HG02678 (cell line): ENCODE measurements at regions not wholly inside any gene's neighbourhood (a gene's known extent, or its start where the extent isn't known, plus 50 kb on each side); places are given as distances from the start of the nearest gene placed in this dataset.

Source experiments
- ATAC-seq: cut with Tn5 transposase; IDR thresholded peaks from one replicate; pipeline ENCODE4 v1.9.1; 2021; ENCODE audit warnings: mild to moderate bottlenecking, moderate library complexity; ENCODE audit not compliant: unreplicated experiment

GRCh38 chr13:59495936-59496512, 667.7 kb downstream of the DIAPH3 start:
- no peak for ATAC-seq

- ATAC-seq: no peak
These were observed 666.0 kb downstream of the DIAPH3 start for GRCh38 chr13:59497621-59498247.

- no peak for ATAC-seq
These were observed 662.7 kb downstream of the DIAPH3 start for GRCh38 chr13:59501004-59501403.

GRCh38 chr13:59504407-59504806, 659.3 kb downstream of the DIAPH3 start:
- no peak for ATAC-seq

GRCh38 chr13:59510386-59510785, 653.3 kb downstream of the DIAPH3 start:
- no peak for ATAC-seq

GRCh38 chr13:59513686-59514085, 650.0 kb downstream of the DIAPH3 start:
- ATAC-seq: no peak

- ATAC-seq: no peak
These were observed 649.4 kb downstream of the DIAPH3 start for GRCh38 chr13:59514316-59514715.

GRCh38 chr13:59519819-59520218, 643.9 kb downstream of the DIAPH3 start:
- no peak for ATAC-seq

GRCh38 chr13:59521549-59521948, 642.2 kb downstream of the DIAPH3 start:
- ATAC-seq: no peak

- ATAC-seq: no peak
These were observed 641.1 kb downstream of the DIAPH3 start for GRCh38 chr13:59522652-59523051.

GRCh38 chr13:59527500-59527899, 636.2 kb downstream of the DIAPH3 start:
- ATAC-seq: no peak

- no peak for ATAC-seq
These were observed 632.1 kb downstream of the DIAPH3 start for GRCh38 chr13:59531571-59532091.

- ATAC-seq: no peak
These were observed 631.3 kb downstream of the DIAPH3 start for GRCh38 chr13:59532405-59532804.

- ATAC-seq: no peak
These were observed 629.9 kb downstream of the DIAPH3 start for GRCh38 chr13:59533561-59534555.

GRCh38 chr13:59534806-59535205, 628.9 kb downstream of the DIAPH3 start:
- ATAC-seq: no peak

GRCh38 chr13:59537500-59537899, 626.2 kb downstream of the DIAPH3 start:
- no peak for ATAC-seq

- ATAC-seq: no peak
These were observed 625.2 kb downstream of the DIAPH3 start for GRCh38 chr13:59538512-59538911.

GRCh38 chr13:59542303-59542702, 621.4 kb downstream of the DIAPH3 start:
- no peak for ATAC-seq

GRCh38 chr13:59543418-59543817, 620.3 kb downstream of the DIAPH3 start:
- no peak for ATAC-seq

GRCh38 chr13:59545007-59545406, 618.7 kb downstream of the DIAPH3 start:
- no peak for ATAC-seq

GRCh38 chr13:59546178-59546577, 617.5 kb downstream of the DIAPH3 start:
- ATAC-seq: no peak
